H1 (cell line): ENCODE measurements at regions not wholly inside any gene's neighbourhood (a gene's known extent, or its start where the extent isn't known, plus 50 kb on each side); places are given as distances from the start of the nearest gene placed in this dataset.

Experiments used
- GABPA ChIP-seq: IDR thresholded peaks from 2 replicates; pipeline ENCODE4 v1.6.1; 2011; ENCODE audit warnings: mild to moderate bottlenecking, low read length, moderate library complexity, borderline replicate concordance; ENCODE audit not compliant: insufficient read depth
- RBBP5 ChIP-seq: IDR thresholded peaks from 2 replicates; pipeline ENCODE4 v1.7.1; 2012; ENCODE audit warnings: low read depth, mild to moderate bottlenecking, inconsistent platforms, low read length, moderate library complexity, borderline replicate concordance
- TBP ChIP-seq: IDR thresholded peaks from 2 replicates; pipeline ENCODE4 v1.6.1; 2011; ENCODE audit warnings: low read depth, low read length, improper control_type of control experiment
- TEAD4 ChIP-seq: IDR thresholded peaks from 2 replicates; pipeline ENCODE4 v1.6.1; 2012; ENCODE audit warnings: low read depth, low read length, inconsistent platforms, mixed read lengths
- TF ChIP-seq, protein P1 (sequence below): fragments of 300-600 bp; sonication (generic); IDR thresholded peaks from 2 replicates; pipeline ENCODE4 v1.7.1; 2012; ENCODE audit warnings: low read length, moderate library complexity, mild to moderate bottlenecking, inconsistent platforms; ENCODE audit not compliant: insufficient replicate concordance
- TF ChIP-seq, protein P2 (sequence below): IDR thresholded peaks from 2 replicates; pipeline ENCODE4 v1.6.1; 2011; ENCODE audit warnings: low read length, improper control_type of control experiment
- TF ChIP-seq, protein P3 (sequence below): IDR thresholded peaks from 2 replicates; pipeline ENCODE4 v1.6.1; 2012; ENCODE audit warnings: low read length, inconsistent platforms

DNA sequence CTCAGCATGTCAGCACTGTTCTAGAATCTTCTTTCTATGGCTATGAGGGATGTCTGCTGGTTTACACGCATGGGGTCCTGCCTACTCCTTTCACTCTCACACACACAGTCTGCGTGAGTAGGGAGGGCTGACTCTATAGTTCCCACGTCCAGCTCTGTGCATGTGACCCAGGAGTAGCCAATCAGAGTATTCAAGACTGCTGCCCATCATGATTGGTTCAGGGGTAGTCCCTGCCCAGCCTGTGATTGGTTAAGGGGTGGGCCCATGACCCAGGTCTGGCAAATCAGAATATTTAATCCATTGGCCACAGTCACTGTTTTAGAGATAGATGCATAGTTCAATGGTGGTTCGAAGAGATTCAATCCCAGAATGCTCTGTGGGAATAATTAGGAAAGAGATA lies 151.3 kb upstream of the IRX3 start (continued):
- TF ChIP-seq, protein P1, sequence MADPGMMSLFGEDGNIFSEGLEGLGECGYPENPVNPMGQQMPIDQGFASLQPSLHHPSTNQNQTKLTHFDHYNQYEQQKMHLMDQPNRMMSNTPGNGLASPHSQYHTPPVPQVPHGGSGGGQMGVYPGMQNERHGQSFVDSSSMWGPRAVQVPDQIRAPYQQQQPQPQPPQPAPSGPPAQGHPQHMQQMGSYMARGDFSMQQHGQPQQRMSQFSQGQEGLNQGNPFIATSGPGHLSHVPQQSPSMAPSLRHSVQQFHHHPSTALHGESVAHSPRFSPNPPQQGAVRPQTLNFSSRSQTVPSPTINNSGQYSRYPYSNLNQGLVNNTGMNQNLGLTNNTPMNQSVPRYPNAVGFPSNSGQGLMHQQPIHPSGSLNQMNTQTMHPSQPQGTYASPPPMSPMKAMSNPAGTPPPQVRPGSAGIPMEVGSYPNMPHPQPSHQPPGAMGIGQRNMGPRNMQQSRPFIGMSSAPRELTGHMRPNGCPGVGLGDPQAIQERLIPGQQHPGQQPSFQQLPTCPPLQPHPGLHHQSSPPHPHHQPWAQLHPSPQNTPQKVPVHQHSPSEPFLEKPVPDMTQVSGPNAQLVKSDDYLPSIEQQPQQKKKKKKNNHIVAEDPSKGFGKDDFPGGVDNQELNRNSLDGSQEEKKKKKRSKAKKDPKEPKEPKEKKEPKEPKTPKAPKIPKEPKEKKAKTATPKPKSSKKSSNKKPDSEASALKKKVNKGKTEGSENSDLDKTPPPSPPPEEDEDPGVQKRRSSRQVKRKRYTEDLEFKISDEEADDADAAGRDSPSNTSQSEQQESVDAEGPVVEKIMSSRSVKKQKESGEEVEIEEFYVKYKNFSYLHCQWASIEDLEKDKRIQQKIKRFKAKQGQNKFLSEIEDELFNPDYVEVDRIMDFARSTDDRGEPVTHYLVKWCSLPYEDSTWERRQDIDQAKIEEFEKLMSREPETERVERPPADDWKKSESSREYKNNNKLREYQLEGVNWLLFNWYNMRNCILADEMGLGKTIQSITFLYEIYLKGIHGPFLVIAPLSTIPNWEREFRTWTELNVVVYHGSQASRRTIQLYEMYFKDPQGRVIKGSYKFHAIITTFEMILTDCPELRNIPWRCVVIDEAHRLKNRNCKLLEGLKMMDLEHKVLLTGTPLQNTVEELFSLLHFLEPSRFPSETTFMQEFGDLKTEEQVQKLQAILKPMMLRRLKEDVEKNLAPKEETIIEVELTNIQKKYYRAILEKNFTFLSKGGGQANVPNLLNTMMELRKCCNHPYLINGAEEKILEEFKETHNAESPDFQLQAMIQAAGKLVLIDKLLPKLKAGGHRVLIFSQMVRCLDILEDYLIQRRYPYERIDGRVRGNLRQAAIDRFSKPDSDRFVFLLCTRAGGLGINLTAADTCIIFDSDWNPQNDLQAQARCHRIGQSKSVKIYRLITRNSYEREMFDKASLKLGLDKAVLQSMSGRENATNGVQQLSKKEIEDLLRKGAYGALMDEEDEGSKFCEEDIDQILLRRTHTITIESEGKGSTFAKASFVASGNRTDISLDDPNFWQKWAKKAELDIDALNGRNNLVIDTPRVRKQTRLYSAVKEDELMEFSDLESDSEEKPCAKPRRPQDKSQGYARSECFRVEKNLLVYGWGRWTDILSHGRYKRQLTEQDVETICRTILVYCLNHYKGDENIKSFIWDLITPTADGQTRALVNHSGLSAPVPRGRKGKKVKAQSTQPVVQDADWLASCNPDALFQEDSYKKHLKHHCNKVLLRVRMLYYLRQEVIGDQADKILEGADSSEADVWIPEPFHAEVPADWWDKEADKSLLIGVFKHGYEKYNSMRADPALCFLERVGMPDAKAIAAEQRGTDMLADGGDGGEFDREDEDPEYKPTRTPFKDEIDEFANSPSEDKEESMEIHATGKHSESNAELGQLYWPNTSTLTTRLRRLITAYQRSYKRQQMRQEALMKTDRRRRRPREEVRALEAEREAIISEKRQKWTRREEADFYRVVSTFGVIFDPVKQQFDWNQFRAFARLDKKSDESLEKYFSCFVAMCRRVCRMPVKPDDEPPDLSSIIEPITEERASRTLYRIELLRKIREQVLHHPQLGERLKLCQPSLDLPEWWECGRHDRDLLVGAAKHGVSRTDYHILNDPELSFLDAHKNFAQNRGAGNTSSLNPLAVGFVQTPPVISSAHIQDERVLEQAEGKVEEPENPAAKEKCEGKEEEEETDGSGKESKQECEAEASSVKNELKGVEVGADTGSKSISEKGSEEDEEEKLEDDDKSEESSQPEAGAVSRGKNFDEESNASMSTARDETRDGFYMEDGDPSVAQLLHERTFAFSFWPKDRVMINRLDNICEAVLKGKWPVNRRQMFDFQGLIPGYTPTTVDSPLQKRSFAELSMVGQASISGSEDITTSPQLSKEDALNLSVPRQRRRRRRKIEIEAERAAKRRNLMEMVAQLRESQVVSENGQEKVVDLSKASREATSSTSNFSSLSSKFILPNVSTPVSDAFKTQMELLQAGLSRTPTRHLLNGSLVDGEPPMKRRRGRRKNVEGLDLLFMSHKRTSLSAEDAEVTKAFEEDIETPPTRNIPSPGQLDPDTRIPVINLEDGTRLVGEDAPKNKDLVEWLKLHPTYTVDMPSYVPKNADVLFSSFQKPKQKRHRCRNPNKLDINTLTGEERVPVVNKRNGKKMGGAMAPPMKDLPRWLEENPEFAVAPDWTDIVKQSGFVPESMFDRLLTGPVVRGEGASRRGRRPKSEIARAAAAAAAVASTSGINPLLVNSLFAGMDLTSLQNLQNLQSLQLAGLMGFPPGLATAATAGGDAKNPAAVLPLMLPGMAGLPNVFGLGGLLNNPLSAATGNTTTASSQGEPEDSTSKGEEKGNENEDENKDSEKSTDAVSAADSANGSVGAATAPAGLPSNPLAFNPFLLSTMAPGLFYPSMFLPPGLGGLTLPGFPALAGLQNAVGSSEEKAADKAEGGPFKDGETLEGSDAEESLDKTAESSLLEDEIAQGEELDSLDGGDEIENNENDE: no peak
- TF ChIP-seq RBBP5: no peak
- no peak for TF ChIP-seq GABPA
- TF ChIP-seq, protein P2, sequence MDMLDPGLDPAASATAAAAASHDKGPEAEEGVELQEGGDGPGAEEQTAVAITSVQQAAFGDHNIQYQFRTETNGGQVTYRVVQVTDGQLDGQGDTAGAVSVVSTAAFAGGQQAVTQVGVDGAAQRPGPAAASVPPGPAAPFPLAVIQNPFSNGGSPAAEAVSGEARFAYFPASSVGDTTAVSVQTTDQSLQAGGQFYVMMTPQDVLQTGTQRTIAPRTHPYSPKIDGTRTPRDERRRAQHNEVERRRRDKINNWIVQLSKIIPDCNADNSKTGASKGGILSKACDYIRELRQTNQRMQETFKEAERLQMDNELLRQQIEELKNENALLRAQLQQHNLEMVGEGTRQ: no peak
- TF ChIP-seq TBP: no peak
- TF ChIP-seq, protein P3, sequence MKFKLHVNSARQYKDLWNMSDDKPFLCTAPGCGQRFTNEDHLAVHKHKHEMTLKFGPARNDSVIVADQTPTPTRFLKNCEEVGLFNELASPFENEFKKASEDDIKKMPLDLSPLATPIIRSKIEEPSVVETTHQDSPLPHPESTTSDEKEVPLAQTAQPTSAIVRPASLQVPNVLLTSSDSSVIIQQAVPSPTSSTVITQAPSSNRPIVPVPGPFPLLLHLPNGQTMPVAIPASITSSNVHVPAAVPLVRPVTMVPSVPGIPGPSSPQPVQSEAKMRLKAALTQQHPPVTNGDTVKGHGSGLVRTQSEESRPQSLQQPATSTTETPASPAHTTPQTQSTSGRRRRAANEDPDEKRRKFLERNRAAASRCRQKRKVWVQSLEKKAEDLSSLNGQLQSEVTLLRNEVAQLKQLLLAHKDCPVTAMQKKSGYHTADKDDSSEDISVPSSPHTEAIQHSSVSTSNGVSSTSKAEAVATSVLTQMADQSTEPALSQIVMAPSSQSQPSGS: no peak
- TF ChIP-seq TEAD4: no peak
